ENCODE measurements at regions not wholly inside any gene's neighbourhood (a gene's known extent, or its start where the extent isn't known, plus 50 kb on each side); places are given as distances from the start of the nearest gene placed in this dataset.
"Not testable (repeated sequence)": the region's sequence is repeated elsewhere in the genome, so short reads cannot be mapped to it uniquely, and the experiment has no call there.

GRCh38 chr6:48986845-48987244, 476.2 kb downstream of the MMUT start:
- DNase-seq = peak; percentile 12

GRCh38 chr6:48986105-48986504, 476.9 kb downstream of the MMUT start:
- DNase-seq = no peak

DNA sequence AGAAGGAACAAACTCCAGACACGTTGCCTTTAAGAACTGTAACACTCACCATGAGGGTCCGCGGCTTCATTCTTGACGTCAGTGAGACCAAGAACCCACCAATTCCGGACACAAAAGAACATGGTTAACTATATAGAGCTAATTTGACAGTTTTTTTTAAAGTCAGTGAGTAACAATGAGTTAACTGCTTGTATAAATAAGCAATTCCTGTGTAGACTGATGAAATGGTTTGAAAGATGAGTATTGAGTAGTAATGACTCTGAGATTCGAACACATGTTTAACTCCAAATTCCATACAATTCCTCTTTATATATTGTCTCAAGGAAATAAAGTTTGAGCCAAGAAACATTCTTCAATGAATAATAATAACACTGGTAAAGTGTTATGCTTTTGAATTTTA, 478.0 kb downstream of the MMUT start:
- no peak for DNase-seq

DNA sequence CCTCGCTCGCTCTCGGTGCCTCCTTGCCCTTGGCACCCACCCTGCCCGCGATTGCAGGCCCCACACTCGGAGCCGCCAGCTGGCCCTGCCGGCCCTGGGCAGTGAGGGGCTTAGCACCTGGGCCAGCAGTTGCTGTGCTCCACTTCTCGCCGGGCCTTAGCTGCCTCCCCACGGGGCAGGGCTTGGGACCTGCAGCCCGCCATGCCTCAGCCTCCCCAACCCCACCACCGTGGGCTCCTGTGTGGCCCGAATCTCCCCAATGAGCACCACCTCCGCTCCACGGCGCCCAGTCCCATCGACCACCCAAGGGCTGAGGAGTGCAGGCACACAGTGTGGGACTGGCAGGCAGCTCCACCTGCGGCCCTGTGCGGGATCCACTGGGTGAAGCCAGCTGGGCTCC, 479.1 kb downstream of the MMUT start:
- DNase-seq = not testable (repeated sequence)

- no peak for DNase-seq
These were observed 479.7 kb downstream of the MMUT start for GRCh38 chr6:48983377-48983776.

GRCh38 chr6:48979806-48980205, 483.2 kb downstream of the MMUT start:
- no peak for DNase-seq

DNA sequence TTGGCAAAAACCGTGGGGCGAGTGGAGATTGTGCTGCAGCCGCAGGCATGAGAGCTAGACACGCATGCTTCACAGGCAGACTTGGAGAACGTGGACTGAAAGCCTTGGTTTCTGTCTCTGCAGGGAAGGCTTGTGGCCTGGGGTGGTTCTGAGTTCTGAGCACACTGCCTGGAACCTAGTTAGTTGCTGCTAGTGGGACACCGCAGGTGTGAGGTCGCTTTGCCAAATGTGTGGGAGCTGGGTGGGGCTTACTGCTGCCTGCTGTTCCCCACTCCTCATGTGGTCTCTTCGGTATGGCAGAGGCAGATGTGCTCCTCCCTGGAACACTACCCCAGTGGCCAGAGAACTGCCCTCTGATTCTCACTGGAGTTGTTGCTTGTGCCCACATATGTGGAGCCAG, 484.0 kb downstream of the MMUT start:
- DNase-seq = no peak

DNA sequence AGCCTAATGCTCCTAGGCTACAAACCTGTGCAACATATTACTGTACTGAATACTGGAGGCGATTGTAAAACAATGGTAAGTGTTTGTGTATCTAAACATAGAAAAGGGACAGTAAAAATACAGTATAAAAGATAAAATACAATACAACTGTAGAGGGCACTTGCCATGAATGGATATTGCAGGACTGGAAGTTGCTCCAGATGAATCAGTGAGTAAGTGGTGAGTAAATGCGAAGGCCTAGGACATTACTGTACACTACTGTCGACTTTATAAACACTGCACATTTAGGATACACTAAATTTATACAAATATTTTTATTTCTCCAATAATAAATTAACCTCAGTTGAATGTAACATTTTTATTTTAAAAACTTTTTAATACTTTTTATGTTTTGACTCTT, 485.0 kb downstream of the MMUT start:
- DNase-seq = no peak

DNA sequence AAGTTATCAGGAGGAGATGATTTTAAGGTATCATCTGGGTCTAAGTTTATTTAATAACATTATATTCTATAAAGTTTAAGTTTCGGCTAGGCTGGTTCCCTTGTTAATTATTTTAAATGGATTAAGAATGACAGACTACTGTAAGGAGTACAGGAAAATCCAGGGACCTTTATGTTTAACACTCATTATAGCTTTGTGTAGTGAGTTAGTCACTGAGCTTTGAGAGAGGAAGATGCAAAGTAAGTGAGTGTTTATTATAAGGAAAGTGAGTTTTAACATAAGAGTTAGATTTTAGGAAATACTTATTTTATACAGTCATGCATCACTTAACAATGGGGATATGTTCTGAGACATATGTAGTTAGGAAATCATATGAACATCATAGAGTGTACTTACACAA, 485.5 kb downstream of the MMUT start:
- no peak for DNase-seq

- DNase-seq = no peak
These were observed 489.6 kb downstream of the MMUT start for GRCh38 chr6:48973491-48973890.

DNA sequence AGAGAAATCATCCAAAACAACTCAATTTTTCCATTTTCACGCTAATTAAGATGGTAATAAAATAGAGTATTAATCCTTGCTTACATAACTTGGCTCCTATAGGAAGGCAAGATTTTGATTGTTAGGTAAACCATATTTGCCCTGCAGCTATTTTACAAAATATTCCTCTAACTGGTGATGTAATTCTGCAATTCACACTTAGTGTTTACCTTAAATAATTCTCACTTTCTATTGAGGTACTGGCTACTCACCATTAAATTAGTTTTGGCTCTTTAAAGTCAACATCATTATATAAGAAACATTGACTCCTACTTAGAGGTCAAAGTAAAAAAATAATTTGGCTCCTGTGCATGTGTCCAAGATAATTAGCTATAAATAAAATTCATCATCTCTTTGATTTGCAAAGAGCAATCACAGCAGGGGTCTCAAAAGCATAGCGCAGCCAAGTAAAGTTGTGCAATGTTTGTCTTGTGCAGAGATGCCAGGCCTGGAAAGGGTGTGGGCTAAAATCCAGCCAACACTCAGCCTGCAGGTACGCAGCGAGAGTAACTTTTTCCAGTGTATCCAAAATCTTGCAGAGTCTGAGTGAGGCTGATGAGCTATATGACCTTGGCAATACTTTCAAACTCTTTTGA, 501.2 kb downstream of the MMUT start:
- no peak for DNase-seq

- DNase-seq = no peak
These were observed 503.6 kb downstream of the MMUT start for GRCh38 chr6:48959251-48960060.

DNA sequence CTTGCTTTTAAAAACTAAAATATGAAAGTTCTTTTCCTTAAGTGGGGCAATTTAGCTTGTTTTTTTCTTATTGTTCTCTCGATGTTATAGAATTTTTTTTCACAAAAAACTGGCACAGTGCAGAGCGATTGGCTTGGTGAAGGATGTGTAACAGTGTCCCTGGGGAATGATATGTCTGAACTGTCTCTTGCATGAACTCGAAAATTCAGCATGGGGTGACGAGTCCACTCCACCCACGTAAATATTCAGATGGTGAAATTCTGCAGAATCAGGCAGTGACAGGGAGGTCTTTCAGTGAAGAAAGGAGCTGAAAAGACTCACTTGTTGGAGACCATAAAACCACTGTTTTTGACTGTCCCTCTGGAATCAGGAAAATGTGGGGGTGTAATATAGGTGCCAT, 505.3 kb downstream of the MMUT start:
- no peak for DNase-seq

DNA sequence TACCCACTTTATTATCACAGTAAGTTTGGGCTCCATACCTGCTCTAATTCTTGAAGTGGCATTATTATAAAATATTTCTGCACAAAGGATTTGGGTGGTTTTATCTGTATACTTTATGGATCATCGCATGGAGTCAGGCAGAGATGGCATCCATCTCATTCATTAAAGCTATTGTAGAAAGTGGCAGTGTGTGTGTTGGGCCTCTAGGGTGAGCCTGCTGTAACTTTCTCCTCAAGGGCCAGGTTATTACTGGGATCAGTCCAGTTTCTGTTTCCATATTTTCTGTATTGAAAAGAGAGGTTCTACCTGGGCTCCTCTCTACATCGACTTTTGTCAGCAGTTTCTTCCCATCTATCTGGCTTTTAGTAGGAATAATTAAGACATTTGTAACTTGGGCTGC, 511.1 kb downstream of the MMUT start:
- no peak for DNase-seq

DNA sequence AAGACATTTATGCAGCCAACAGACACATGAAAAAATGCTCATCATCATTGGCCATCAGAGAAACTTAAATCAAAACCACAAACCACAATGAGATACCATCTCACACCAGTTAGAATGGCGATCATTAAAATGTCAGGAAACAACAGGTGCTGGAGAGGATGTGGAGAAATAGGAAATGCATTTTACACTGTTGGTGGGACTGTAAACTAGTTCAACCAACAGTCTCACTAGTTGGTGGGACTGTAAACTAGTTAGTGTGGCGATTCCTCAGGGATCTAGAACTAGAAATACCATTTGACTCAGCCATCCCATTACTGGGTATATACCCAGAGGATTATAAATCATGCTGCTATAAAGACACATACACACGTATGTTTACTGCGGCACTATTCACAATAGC, 518.8 kb downstream of the MMUT start:
- peak; percentile 86 for DNase-seq

GRCh38 chr6:48933136-48933535, 529.9 kb downstream of the MMUT start:
- DNase-seq = peak; percentile 41

DNA sequence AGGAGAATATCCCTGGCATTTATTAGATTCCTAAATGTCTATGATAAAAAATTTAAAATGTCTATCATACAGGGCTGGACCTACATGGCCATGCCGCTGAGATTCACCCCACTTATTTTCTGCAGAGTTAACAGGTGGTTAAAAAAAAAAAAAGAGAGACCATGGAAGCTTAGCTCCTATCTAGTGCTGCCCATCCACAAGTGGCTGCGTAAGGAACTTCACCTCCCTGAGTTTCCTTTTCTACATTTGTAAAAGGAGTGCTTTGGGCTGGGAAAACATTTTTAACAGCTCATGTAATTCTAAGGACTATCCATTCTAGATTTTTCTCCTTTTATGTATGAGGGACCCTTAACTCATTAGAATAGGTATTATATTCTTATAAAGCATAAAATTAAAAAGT, 534.1 kb downstream of the MMUT start:
- DNase-seq = peak; percentile 32

GRCh38 chr6:48922837-48923236, 540.2 kb downstream of the MMUT start:
- DNase-seq = no peak

DNA sequence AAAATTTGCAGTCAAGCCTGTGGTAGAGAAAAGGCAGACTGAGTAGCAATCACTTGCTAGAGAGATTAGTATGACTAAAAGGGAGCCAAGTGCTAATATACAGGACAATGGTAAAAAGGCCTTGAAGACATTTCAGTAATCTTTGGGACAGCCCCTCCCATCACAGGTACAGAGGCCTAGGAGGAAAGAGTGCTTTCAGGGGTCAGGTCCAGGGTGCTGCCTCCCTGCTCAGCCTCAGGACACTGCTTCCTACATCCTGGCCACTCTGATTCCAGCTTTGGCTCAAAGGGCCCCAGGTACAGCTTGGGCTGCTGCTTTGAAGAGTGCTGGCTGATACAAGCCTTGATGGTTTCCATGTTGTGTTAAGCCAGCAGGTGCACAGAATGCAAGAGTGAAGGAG, 543.5 kb downstream of the MMUT start:
- peak; percentile 69 for DNase-seq

- DNase-seq = peak; percentile 44
These were observed 545.8 kb downstream of the MMUT start for GRCh38 chr6:48917233-48917632.

- peak; percentile 84 for DNase-seq
These were observed 546.4 kb downstream of the MMUT start for GRCh38 chr6:48916607-48917006.

GRCh38 chr6:48915591-48915990, 547.5 kb downstream of the MMUT start:
- DNase-seq = no peak

DNA sequence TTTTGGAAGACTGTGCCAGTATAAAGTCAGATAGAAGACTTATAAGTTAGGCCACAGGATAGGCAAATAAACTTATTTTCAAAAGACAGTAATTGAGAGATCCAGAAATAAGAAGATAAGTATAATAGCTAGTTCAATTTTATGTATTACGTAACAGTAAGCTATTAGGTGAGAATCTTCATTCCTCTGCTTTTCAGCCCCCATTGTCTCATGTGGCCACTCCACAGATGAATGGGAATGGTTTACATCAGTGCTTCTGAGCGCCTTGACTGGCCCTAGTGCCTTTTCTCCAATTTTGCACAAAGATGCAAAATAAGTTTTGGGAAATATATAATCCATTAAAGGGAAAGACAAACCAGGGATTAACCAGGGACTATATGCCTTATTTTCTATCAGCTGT, 550.5 kb downstream of the MMUT start:
- no peak for DNase-seq

GRCh38 chr6:48904809-48905208, 558.2 kb downstream of the MMUT start:
- no peak for DNase-seq

GRCh38 chr6:48894469-48894868, 568.6 kb downstream of the MMUT start:
- DNase-seq = no peak
